ENCODE measurements at regions not wholly inside any gene's neighbourhood (a gene's known extent, or its start where the extent isn't known, plus 50 kb on each side); places are given as distances from the start of the nearest gene placed in this dataset.

DNA sequence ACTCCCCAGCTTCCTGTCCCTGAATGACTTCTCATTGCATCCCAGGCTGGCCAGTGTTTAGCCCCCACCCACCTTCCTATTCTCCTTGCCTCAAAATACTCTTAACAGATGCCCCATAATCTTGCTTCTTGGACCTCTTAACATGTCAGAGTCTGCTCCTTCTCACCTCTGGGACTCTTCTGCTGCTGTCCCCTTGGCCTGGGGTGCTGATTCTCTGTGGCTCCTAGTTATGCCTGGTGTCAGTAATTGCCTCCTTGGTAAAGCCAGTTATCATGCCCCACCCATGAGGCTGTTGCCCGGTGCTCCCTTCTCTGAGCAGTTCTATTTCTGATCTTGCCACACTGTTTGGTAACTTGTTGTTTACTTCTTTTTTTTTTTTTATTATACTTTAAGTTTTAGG, 256.8 kb downstream of the STIM2 start:
- DNase-seq (no peak), ATAC-seq (no peak)
- Histone ChIP-seq H3K27ac (no peak overlapping the region), H3K36me3 (no peaks in the 10 kb centered on the region), H3K4me3 (no peak overlapping the region), H3K9me3 (no peaks in the 10 kb centered on the region), H3K4me1 (no peaks in the 10 kb centered on the region), H3K27me3 (peaks cover 0 to 3% (median 0%) of the 10 kb centered on the region in 9 donors)
- 84 to 93% (median 92%) methylated on average over 1 of the region's 1 CpG for WGBS, 4 donors
- intact Hi-C loops (cut with DNase I) = no loop called here
- no peak for TF ChIP-seq POLR2A (IDR thresholded peaks at IDR 0.05)
- TF ChIP-seq, protein P1, sequence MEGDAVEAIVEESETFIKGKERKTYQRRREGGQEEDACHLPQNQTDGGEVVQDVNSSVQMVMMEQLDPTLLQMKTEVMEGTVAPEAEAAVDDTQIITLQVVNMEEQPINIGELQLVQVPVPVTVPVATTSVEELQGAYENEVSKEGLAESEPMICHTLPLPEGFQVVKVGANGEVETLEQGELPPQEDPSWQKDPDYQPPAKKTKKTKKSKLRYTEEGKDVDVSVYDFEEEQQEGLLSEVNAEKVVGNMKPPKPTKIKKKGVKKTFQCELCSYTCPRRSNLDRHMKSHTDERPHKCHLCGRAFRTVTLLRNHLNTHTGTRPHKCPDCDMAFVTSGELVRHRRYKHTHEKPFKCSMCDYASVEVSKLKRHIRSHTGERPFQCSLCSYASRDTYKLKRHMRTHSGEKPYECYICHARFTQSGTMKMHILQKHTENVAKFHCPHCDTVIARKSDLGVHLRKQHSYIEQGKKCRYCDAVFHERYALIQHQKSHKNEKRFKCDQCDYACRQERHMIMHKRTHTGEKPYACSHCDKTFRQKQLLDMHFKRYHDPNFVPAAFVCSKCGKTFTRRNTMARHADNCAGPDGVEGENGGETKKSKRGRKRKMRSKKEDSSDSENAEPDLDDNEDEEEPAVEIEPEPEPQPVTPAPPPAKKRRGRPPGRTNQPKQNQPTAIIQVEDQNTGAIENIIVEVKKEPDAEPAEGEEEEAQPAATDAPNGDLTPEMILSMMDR (IDR thresholded peaks at IDR 0.05) = no peak

DNA sequence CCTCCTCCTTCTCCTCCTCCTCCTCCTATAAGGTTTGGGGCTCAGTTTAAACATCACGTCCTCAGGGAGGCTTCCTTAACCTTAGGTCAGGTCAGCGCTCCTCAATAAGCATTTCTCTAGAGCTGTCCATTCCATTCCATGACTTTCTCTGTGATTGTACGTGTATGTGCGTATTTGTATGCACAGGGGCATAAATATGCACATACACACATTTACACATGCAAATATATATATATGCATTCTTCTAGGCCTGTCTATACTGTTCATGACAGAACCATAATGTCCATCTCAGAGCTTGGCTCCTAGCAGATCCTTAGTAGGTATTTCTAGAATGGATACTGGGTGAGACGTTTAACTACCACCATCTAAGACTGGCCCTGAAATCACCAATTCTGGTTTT, 258.6 kb downstream of the STIM2 start:
- TF ChIP-seq, protein P1 (IDR thresholded peaks at IDR 0.05) = no peak
- TF ChIP-seq POLR2A (IDR thresholded peaks at IDR 0.05) = no peak
- intact Hi-C loops (cut with DNase I) = no loop called here
- Histone ChIP-seq H3K4me3 (no peak overlapping the region), H3K36me3 (no peaks in the 10 kb centered on the region), H3K27ac (no peak overlapping the region), H3K9me3 (no peaks in the 10 kb centered on the region), H3K4me1 (no peaks in the 10 kb centered on the region), H3K27me3 (peaks cover 0 to 3% (median 0%) of the 10 kb centered on the region in 9 donors)
- no peak for ATAC-seq
- no peak for DNase-seq
- WGBS, 4 donors = 80 to 89% (median 84%) methylated on average over 5 of the region's 5 CpGs

DNA sequence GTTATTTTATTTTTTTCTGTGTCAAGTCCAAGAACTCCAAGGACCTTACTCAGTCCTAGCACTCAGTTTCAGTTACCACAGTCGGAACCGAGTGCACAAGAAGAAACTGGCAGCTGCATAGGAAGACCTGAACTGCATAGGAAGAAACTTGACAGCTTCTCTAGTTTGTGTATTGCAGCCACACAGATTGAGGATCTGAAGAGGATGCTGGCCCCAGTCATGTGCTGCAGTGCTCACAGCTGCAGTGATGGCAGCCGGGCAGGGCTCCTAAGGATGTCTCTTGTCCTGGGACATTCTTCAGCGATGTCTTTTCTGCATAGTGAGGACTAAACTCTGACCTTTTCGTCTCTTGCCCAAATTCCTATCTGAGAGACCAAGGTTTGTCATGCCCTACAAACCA, 261.2 kb downstream of the STIM2 start:
- Histone ChIP-seq H3K27ac (no peak overlapping the region), H3K36me3 (no peaks in the 10 kb centered on the region), H3K4me3 (no peak overlapping the region), H3K27me3 (peaks cover 0 to 3% (median 0%) of the 10 kb centered on the region in 9 donors), H3K4me1 (no peaks in the 10 kb centered on the region), H3K9me3 (no peaks in the 10 kb centered on the region)
- intact Hi-C loops (cut with DNase I) = no loop called here
- no peak for TF ChIP-seq POLR2A (IDR thresholded peaks at IDR 0.05)
- TF ChIP-seq, protein P1 (IDR thresholded peaks at IDR 0.05) = no peak
- ATAC-seq (no peak), DNase-seq (no peak)
- WGBS, 4 donors = 73 to 81% (median 78%) methylated on average over 5 of the region's 5 CpGs

DNA sequence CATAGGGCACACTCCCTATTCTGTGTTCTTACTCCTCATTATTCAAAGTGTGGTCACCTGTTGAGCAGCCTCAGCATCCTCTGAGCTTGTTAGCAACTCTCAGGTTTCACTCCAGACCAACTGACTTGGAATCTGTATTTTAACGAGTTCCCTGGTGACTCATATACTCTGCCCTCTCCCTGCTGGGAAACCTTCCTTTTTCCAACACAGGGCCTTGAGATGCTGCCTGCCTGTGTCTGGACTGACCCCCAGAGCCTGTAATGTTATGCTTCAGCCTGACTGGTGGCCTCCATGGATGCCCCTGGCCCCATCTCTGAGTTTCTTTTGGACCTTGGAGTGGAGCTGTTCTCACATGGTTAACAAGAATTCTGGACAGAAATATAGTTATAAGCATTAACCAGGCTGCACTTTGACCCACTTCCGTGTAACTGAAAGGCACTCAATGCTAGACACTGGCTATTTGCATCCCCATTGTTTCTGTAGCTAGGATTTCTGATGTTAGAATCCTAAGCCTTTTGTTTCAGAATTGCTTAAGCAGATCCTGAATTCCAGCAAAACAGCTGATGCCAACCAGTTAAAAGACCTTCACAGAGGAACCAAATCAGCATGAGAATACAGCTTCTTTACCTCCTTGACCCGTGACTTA, 262.6 kb downstream of the STIM2 start:
- H3K4me1 ChIP-seq = no peaks in the 10 kb centered on the region
- H3K4me3 ChIP-seq = no peak overlapping the region
- TF ChIP-seq POLR2A (IDR thresholded peaks at IDR 0.05) = no peak
- TF ChIP-seq, protein P1 (IDR thresholded peaks at IDR 0.05) = no peak
- 35 to 44% (median 39%) methylated on average over 3 of the region's 3 CpGs for WGBS, 4 donors
- H3K9me3 ChIP-seq = no peaks in the 10 kb centered on the region
- ATAC-seq (no peak), DNase-seq (no peak)
- no peak overlapping the region for H3K27ac ChIP-seq
- H3K36me3 ChIP-seq = no peaks in the 10 kb centered on the region
- peaks cover 0 to 3% (median 0%) of the 10 kb centered on the region in 9 donors for H3K27me3 ChIP-seq
- intact Hi-C loops (cut with DNase I) = no loop called here

Data from heart left ventricle (tissue), 16 donors.